HEK293T (cell line): ENCODE measurements at regions not wholly inside any gene's neighbourhood (a gene's known extent, or its start where the extent isn't known, plus 50 kb on each side); places are given as distances from the start of the nearest gene placed in this dataset.

Experiments
- CTCF ChIA-PET: fragments of 350-600 bp; formaldehyde crosslinking; extraction: SDS; loops from one replicate; lab custom pipeline; 2021; ENCODE audit warnings: antibody characterized with exemption, inconsistent platforms; lab: Yijun Ruan, JAX
- POLR2A ChIA-PET: fragments of 350-600 bp; formaldehyde crosslinking; extraction: SDS; loops from one replicate; lab custom pipeline; 2020; ENCODE audit warnings: antibody characterized with exemption, inconsistent platforms; lab: Yijun Ruan, JAX
- DNase-seq: peaks from one replicate; pipeline ENCODE4 v3.0.0; 2012; ENCODE audit warnings: mixed read lengths; ENCODE audit errors: extremely low spot score
- ARNT ChIP-seq: fragments of 450-650 bp; IDR thresholded peaks from 2 replicates; pipeline ENCODE4 v1.6.1; 2017; ENCODE audit warnings: mild to moderate bottlenecking
- BHLHE40 ChIP-seq: fragments of 450-650 bp; IDR thresholded peaks from 2 replicates; pipeline ENCODE4 v1.6.1; 2016; ENCODE audit warnings: mild to moderate bottlenecking, moderate library complexity, borderline replicate concordance
- CTBP1 ChIP-seq: fragments of 450-650 bp; IDR thresholded peaks from 2 replicates; pipeline ENCODE4 v1.6.1; 2016; ENCODE audit warnings: borderline replicate concordance
- ELF4 ChIP-seq: fragments of 450-650 bp; IDR thresholded peaks from 2 replicates; pipeline ENCODE4 v1.6.1; 2017; ENCODE audit warnings: antibody characterized with exemption
- FOXA1 ChIP-seq: fragments of 450-650 bp; IDR thresholded peaks from 2 replicates; pipeline ENCODE4 v1.6.1; 2016; ENCODE audit warnings: mild to moderate bottlenecking
- FOXK2 ChIP-seq: fragments of 450-650 bp; IDR thresholded peaks from 2 replicates; pipeline ENCODE4 v1.6.1; 2016; ENCODE audit warnings: mild to moderate bottlenecking
- FOXM1 ChIP-seq: fragments of 450-650 bp; IDR thresholded peaks from 2 replicates; pipeline ENCODE4 v1.6.1; 2017; ENCODE audit warnings: mild to moderate bottlenecking, borderline replicate concordance
- HDGF ChIP-seq: fragments of 450-650 bp; IDR thresholded peaks from 2 replicates; pipeline ENCODE4 v1.6.1; 2017; ENCODE audit warnings: antibody characterized with exemption, borderline replicate concordance
- L3MBTL2 ChIP-seq: fragments of 450-650 bp; conservative IDR thresholded peaks from 2 replicates; pipeline ENCODE4 v1.6.1; 2016; ENCODE audit warnings: mild to moderate bottlenecking
- LEF1 ChIP-seq: fragments of 450-650 bp; IDR thresholded peaks from 2 replicates; pipeline ENCODE4 v1.6.1; 2017; ENCODE audit warnings: mild to moderate bottlenecking, borderline replicate concordance
- NFRKB ChIP-seq: fragments of 450-650 bp; IDR thresholded peaks from 2 replicates; pipeline ENCODE4 v1.6.1; 2016; ENCODE audit warnings: mild to moderate bottlenecking, moderate library complexity
- SP1 ChIP-seq: fragments of 450-650 bp; IDR thresholded peaks from 2 replicates; pipeline ENCODE4 v1.6.1; 2017
- SUZ12 ChIP-seq: fragments of 450-650 bp; IDR thresholded peaks from 2 replicates; pipeline ENCODE4 v1.6.1; 2016; ENCODE audit warnings: mild to moderate bottlenecking
- TARDBP ChIP-seq: fragments of 450-650 bp; IDR thresholded peaks from 2 replicates; pipeline ENCODE4 v1.6.1; 2016
- ZNF384 ChIP-seq: fragments of 450-650 bp; IDR thresholded peaks from 2 replicates; pipeline ENCODE4 v1.6.1; 2016
- TF ChIP-seq, protein P1 (sequence below): fragments of 450-650 bp; IDR thresholded peaks from 2 replicates; pipeline ENCODE4 v1.6.1; 2016

DNA sequence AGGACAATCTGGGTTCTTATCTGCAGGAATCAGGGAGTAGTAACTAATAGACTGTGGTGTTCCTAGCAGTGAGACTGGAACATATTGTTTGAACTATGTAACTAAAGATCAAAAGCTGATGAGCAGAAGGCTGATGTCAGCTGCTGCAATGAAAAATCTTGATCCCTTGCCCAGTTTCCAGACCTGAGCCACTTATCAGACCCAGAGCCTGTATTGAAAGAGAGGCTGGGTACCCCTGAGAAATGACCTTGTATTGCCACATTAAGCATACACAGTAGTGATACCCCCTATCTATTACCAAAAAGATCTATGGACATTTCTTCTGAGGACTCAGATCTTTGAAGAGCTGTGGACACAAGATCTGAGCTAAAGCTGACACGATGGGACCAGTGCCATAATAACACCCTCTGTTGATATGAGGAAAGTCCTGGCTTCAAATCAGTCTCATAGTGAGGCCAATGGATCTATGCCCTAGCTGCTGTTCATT, 178.0 kb upstream of the GALNT2 start:
- ChIA-PET CTCF (no interaction called here), POLR2A (no interaction called here)
- TF ChIP-seq ARNT: no peak
- TF ChIP-seq FOXK2: no peak
- TF ChIP-seq FOXM1: no peak
- TF ChIP-seq LEF1: no peak
- TF ChIP-seq ZNF384: no peak
- no peak for TF ChIP-seq SP1
- no peak for TF ChIP-seq FOXA1
- TF ChIP-seq ELF4: no peak
- TF ChIP-seq HDGF: no peak
- no peak for TF ChIP-seq BHLHE40
- TF ChIP-seq L3MBTL2: no peak
- TF ChIP-seq NFRKB: no peak
- no peak for DNase-seq

DNA sequence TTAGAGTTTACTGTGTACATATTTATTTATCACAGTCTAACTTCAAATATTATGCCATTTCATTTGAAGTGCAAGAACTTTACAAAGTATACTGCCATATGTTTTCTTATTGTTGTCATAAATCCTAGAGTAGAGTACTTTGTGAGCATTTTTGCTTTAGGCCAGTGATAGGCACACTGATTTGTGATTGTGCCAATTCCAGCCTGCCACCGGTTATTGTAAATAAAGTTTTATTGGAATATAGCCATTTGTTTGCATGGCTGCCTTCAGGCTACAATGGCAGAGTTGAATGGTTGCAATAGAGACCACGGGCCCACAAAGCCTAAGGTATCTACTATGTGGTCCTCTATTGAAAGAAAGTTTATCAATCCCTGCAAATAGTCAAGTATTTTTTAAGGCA, 175.8 kb upstream of the GALNT2 start:
- no peak for DNase-seq
- ChIA-PET POLR2A (no interaction called here), CTCF (no interaction called here)
- no peak for TF ChIP-seq FOXM1

DNA sequence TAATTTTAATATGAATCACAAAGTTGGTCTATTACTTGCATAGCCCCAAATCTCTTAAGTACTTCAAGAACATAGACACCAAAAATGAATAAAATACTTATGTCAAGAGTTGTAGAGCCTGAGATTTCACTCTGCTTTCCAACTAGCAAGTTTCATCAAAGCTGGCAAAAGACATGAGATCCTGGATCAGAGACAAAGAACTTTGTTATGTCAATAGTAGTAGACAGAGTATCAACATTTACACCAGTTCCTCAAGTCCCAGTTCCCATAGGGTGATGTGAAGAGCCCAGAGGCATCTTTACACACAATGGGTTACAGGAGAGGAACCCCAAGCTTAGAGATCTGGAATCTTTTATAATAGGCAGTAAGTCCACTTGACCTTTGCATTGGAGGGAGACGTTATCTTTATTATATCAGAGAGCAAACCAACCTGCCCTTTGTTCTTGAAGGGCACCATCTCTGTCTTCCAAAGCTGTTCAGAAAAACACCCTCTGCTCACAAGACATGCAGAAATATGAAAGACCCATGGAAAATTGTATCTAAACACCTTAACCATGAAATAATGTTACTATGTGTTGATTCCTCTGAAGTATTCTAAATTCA, 174.4 kb upstream of the GALNT2 start:
- CTCF ChIA-PET: no interaction called here
- DNase-seq: no peak
- TF ChIP-seq LEF1 (0 out of 2 replicates have a peak, but pooled peaks have one; percentile 12), SP1 (no peak)
- TF ChIP-seq, protein P1, sequence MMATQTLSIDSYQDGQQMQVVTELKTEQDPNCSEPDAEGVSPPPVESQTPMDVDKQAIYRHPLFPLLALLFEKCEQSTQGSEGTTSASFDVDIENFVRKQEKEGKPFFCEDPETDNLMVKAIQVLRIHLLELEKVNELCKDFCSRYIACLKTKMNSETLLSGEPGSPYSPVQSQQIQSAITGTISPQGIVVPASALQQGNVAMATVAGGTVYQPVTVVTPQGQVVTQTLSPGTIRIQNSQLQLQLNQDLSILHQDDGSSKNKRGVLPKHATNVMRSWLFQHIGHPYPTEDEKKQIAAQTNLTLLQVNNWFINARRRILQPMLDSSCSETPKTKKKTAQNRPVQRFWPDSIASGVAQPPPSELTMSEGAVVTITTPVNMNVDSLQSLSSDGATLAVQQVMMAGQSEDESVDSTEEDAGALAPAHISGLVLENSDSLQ: no peak
- POLR2A ChIA-PET: no interaction called here

DNA sequence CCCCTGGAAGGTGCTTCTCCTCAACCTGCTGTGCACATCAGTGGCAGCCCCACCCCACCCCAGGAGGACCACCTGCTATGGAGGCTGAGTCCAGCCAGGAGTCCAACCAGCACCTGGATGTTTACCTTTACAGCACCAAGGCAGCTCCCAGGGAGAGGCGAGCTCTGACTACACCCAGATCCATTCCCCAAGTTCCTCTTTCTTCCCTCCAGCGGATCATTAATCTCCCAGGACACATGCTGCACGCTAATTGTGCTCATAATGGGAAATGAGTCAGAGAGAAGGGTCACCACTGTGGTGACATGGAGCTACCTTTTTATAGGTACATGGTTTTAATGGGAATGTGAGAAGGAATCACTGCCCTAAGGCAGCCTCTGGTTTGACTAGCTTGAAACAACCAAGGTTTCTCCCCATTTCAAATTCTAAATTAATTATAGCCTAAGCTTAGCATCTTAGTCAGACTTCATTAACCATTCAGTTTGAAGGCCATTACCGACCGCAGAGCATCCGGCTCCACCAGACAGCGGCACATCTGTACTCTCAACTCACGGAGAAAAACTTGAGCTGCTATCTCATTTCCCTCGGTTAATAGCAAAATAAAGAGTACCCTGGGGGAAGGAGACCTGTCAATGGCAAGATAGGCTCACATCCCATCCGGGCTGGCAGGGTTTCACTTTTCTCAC, 173.1 kb upstream of the GALNT2 start:
- ChIA-PET CTCF (interaction anchor here (1.9 kb wide), 1 partner anchor 45 kb away, joined by 8 read pairs; no protein-coding TSS in a partner anchor), POLR2A (interaction anchor here (1.2 kb wide), 1 partner anchor 11 kb away, joined by 3 read pairs; no protein-coding TSS in a partner anchor)
- no peak for DNase-seq
- TF ChIP-seq SUZ12 (no peak), LEF1 (no peak), TARDBP (no peak)
- TF ChIP-seq, protein P1: peak; percentile 39; the same call in 1 of the 2 replicates

DNA sequence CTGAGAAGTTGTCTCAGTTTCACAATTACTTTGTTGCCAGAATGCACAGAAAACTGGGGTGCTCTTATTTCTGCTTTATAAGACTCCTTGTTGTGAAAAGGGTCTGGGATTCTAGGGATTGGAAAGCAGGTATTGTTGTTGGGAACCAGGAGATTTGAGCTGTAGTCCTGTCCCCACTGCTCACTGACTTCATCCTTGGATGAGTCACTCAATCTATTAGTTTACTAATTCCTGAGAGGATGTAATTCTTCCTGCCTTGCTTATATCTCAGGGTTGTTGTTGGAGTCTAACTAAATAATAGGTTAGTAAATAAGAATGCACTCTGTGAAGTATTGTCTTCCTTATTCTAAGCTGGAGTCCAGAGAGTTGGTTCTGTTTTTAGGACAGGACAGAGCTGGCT, 172.5 kb upstream of the GALNT2 start:
- TF ChIP-seq NFRKB (no peak), HDGF (no peak), ARNT (no peak), TARDBP (no peak), SP1 (no peak), FOXA1 (no peak), LEF1 (no peak), BHLHE40 (no peak), FOXM1 (no peak), CTBP1 (no peak), SUZ12 (no peak), L3MBTL2 (no peak)
- TF ChIP-seq, protein P1: no peak
- CTCF ChIA-PET: interaction anchor here (1.9 kb wide), 1 partner anchor 46 kb away, joined by 8 read pairs; no protein-coding TSS in a partner anchor
- POLR2A ChIA-PET: interaction anchor here (1.2 kb wide), 1 partner anchor 10 kb away, joined by 3 read pairs; no protein-coding TSS in a partner anchor
- no peak for DNase-seq

DNA sequence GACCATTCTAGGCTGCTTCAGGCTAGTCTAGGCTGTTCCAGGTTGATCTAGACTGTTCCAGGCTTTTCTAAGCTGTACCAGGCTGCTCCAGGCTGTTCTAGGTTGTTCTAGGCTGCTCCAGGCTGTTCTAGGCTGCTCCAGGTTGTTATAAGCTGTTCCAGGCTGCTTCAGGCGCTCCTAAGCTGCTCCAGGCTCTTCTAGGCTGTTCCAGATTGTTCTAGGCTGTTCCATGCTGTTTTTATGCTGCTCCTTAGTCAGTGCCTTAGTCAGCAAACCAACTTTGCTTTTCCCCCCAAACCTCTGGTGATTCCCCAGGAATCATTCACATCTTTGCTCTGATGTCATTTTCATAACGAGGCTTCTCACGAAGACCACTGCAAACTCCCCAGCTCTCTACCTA, 171.4 kb upstream of the GALNT2 start:
- CTCF ChIA-PET: interaction anchor here (1.9 kb wide), 1 partner anchor 47 kb away, joined by 8 read pairs; no protein-coding TSS in a partner anchor
- no peak for TF ChIP-seq HDGF
- no peak for TF ChIP-seq TARDBP
- TF ChIP-seq CTBP1: no peak
- TF ChIP-seq NFRKB: no peak
- no peak for TF ChIP-seq FOXA1
- TF ChIP-seq SUZ12: no peak
- no peak for TF ChIP-seq FOXK2
- no peak for TF ChIP-seq LEF1
- TF ChIP-seq BHLHE40: no peak
- TF ChIP-seq FOXM1: no peak
- TF ChIP-seq L3MBTL2: no peak
- TF ChIP-seq ZNF384: no peak
- TF ChIP-seq, protein P1: no peak
- no peak for DNase-seq
- POLR2A ChIA-PET: no interaction called here
